Panc1 (cell line): ENCODE measurements at regions not wholly inside any gene's neighbourhood (a gene's known extent, or its start where the extent isn't known, plus 50 kb on each side); places are given as distances from the start of the nearest gene placed in this dataset.

Experiments used
- TCF7L2 ChIP-seq: IDR thresholded peaks from 2 replicates; pipeline ENCODE4 v1.6.1; 2011; ENCODE audit warnings: mild to moderate bottlenecking, low read depth, low read length, inconsistent platforms
- TF ChIP-seq, protein P1 (sequence below): fragments of 450-650 bp; IDR thresholded peaks from 2 replicates; pipeline ENCODE4 v1.5.1; 2017; ENCODE audit warnings: mild to moderate bottlenecking
- TF ChIP-seq, protein P2 (sequence below), 2 experiments: IDR thresholded peaks; 2 replicates each; pipeline ENCODE4 v1.6.1; 2011 to 2012; ENCODE audit warnings: low read depth in 2 of 2, control low read depth in 1 of 2, low read length in 1 of 2, mild to moderate bottlenecking in 1 of 2, moderate library complexity in 1 of 2; ENCODE audit not compliant: insufficient read depth in 1 of 2

DNA sequence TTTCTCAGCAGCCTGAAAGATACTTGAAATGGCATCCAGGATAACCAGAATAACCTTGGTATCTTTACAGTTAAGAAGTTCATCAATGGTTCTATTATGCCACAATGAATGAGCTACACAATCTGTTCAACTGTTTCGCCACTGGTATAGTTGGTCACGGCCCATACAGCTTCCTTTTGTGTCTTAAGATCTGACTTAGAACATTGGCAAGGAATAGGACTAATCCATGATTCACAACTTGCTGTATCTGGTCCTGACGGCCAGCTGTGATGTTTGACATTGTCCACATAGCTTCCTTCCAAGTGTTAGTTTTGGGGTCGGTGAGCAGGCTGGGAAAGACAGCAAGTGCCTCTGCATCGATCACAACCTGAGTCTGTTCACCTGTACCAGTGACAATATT lies 113.3 kb upstream of the RAD23B start:
- TF ChIP-seq, protein P1, sequence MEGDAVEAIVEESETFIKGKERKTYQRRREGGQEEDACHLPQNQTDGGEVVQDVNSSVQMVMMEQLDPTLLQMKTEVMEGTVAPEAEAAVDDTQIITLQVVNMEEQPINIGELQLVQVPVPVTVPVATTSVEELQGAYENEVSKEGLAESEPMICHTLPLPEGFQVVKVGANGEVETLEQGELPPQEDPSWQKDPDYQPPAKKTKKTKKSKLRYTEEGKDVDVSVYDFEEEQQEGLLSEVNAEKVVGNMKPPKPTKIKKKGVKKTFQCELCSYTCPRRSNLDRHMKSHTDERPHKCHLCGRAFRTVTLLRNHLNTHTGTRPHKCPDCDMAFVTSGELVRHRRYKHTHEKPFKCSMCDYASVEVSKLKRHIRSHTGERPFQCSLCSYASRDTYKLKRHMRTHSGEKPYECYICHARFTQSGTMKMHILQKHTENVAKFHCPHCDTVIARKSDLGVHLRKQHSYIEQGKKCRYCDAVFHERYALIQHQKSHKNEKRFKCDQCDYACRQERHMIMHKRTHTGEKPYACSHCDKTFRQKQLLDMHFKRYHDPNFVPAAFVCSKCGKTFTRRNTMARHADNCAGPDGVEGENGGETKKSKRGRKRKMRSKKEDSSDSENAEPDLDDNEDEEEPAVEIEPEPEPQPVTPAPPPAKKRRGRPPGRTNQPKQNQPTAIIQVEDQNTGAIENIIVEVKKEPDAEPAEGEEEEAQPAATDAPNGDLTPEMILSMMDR, result no peak
- no peak for TF ChIP-seq TCF7L2
- TF ChIP-seq, protein P2, sequence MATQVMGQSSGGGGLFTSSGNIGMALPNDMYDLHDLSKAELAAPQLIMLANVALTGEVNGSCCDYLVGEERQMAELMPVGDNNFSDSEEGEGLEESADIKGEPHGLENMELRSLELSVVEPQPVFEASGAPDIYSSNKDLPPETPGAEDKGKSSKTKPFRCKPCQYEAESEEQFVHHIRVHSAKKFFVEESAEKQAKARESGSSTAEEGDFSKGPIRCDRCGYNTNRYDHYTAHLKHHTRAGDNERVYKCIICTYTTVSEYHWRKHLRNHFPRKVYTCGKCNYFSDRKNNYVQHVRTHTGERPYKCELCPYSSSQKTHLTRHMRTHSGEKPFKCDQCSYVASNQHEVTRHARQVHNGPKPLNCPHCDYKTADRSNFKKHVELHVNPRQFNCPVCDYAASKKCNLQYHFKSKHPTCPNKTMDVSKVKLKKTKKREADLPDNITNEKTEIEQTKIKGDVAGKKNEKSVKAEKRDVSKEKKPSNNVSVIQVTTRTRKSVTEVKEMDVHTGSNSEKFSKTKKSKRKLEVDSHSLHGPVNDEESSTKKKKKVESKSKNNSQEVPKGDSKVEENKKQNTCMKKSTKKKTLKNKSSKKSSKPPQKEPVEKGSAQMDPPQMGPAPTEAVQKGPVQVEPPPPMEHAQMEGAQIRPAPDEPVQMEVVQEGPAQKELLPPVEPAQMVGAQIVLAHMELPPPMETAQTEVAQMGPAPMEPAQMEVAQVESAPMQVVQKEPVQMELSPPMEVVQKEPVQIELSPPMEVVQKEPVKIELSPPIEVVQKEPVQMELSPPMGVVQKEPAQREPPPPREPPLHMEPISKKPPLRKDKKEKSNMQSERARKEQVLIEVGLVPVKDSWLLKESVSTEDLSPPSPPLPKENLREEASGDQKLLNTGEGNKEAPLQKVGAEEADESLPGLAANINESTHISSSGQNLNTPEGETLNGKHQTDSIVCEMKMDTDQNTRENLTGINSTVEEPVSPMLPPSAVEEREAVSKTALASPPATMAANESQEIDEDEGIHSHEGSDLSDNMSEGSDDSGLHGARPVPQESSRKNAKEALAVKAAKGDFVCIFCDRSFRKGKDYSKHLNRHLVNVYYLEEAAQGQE (IDR thresholded peaks at IDR 0.05; ENCODE audit: insufficient read depth in 1 of 2, low read depth in 2 of 2, low read length in 1 of 2), result no peak
